ENCODE measurements at regions not wholly inside any gene's neighbourhood (a gene's known extent, or its start where the extent isn't known, plus 50 kb on each side); places are given as distances from the start of the nearest gene placed in this dataset.
A peak's percentile ranks its signal among the peaks of the same experiment; 100 is the strongest.

GRCh38 chr6:14031516-14031915 is 86.1 kb upstream of the CD83 start:
- no peak for TF ChIP-seq CTCF (IDR thresholded peaks at IDR 0.05; ENCODE audit: low read depth, low read length)
- Histone ChIP-seq H3K36me3 (no peaks in the 10 kb centered on the region), H3K27ac (no peak overlapping the region), H3K4me1 (ENCODE audit: low read depth) (no peaks in the 10 kb centered on the region), H3K9me3 (ENCODE audit: low read depth) (no peaks in the 10 kb centered on the region), H3K27me3 (no peaks in the 10 kb centered on the region), H3K4me3 (no peak overlapping the region)
- peak in 1 of 2 donors; percentile 11 for DNase-seq (ENCODE audit: low read depth in 1 of 2, low spot score in 1 of 2)

GRCh38 chr6:14035071-14035847 is 82.3 kb upstream of the CD83 start:
- Histone ChIP-seq H3K27ac (no peak overlapping the region), H3K4me3 (no peak overlapping the region), H3K36me3 (no peaks in the 10 kb centered on the region), H3K27me3 (no peaks in the 10 kb centered on the region), H3K9me3 (ENCODE audit: low read depth) (no peaks in the 10 kb centered on the region), H3K4me1 (ENCODE audit: low read depth) (no peaks in the 10 kb centered on the region)
- peak; percentile 28 to 92 for DNase-seq (ENCODE audit: low read depth in 1 of 2, low spot score in 1 of 2)
- TF ChIP-seq CTCF (IDR thresholded peaks at IDR 0.05; ENCODE audit: low read depth, low read length), result no peak

DNA sequence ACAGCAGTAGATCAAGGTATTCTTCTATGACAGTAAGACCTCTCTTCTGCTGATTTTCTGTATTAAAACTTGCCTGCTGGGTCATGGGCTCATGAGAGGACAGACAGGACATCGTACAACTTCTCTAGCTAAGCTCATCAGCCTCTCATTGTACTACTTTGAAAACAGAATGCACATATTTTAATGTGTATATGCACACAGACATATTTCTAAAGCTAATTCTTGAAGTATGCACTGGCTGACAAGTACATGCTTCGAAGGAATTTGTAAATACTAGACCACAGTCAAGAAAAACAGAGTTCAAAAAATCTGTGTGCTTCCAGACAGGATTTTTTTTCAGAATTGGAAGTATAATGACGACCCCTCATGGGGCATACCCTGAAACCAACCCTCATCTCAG is 81.7 kb upstream of the CD83 start:
- H3K27ac ChIP-seq, result no peak overlapping the region
- no peak for DNase-seq (ENCODE audit: low read depth in 1 of 2, low spot score in 1 of 2)

DNA sequence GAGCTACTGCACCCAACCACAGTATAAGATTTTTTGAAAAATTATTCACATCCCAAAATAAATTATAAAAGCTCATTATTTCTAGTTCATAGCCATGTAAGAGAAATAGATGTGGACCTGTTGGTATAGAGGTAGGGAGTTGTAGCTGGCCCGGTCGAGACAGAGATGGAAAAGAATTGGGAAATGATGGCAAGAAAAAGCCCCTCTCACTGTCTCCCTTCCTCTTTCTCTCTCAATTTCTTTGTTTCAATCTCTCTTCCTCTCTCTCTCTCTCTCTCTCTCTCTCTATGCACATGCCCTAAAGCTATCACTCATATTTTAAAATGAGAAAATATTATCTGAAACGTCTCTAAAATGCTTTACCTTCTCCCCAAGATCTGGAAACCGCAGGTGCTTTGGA is 80.7 kb upstream of the CD83 start:
- H3K27ac ChIP-seq, result no peak overlapping the region
- H3K9me3 ChIP-seq (ENCODE audit: low read depth), result no peaks in the 10 kb centered on the region
- H3K4me3 ChIP-seq, result no peak overlapping the region
- no peak for DNase-seq (ENCODE audit: low read depth in 1 of 2, low spot score in 1 of 2)
- H3K4me1 ChIP-seq (ENCODE audit: low read depth), result no peaks in the 10 kb centered on the region
- TF ChIP-seq CTCF (IDR thresholded peaks at IDR 0.05; ENCODE audit: low read depth, low read length), result no peak
- no peaks in the 10 kb centered on the region for H3K36me3 ChIP-seq
- H3K27me3 ChIP-seq, result no peaks in the 10 kb centered on the region

More for the DNA sequence above, 81.7 kb upstream of the CD83 start:
- no peak for TF ChIP-seq CTCF (IDR thresholded peaks at IDR 0.05; ENCODE audit: low read depth, low read length)
- H3K4me1 ChIP-seq (ENCODE audit: low read depth), result no peaks in the 10 kb centered on the region
- H3K27me3 ChIP-seq, result no peaks in the 10 kb centered on the region
- no peaks in the 10 kb centered on the region for H3K36me3 ChIP-seq
- H3K4me3 ChIP-seq, result no peak overlapping the region
- no peaks in the 10 kb centered on the region for H3K9me3 ChIP-seq (ENCODE audit: low read depth)

DNA sequence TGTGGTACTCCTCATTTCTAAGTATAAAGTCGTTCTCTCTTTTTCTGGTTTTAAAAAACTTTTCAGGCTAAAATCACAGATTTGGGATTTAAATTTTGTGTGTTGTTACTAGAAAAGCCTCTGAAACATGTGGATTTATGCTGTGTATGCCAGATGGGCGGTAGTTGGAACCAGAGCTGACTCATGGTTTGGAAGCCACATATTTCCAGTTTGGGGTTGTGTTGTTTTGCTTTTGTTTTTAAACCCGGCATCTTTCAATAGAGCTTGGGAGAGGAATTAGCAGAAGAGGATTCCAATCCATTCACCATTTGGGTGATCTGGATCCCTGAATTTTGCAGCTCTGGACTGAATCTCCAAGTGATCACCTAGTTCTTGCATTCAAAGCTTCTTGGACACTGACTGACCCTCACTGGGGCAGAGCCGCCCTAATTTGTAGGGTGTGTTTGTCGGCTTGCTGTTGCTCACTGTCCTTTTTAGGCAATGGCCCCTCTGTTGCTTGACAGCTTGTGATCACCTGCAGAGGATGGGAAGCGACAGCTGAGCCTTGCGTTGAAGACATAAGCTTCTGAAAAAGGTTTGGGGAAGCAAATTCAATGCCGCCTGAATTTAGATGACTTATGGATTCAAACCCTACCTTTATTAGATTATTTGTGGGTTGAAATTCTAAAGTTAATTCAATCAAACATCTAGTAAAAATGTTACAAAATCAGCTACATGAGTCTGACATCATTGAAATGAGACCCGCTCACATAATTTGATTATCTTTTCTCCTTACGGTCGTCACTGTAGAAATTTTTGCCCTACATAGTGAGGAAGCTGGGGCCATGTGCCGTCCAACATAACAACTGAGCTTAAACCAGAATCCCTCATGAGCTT is 79.9 kb upstream of the CD83 start:
- Histone ChIP-seq H3K27ac (no peak overlapping the region), H3K36me3 (no peaks in the 10 kb centered on the region), H3K9me3 (ENCODE audit: low read depth) (no peaks in the 10 kb centered on the region), H3K4me3 (no peak overlapping the region), H3K4me1 (ENCODE audit: low read depth) (no peaks in the 10 kb centered on the region), H3K27me3 (no peaks in the 10 kb centered on the region)
- TF ChIP-seq CTCF (IDR thresholded peaks at IDR 0.05; ENCODE audit: low read depth, low read length), result no peak
- DNase-seq (ENCODE audit: low read depth in 1 of 2, low spot score in 1 of 2), result peak in 1 of 2 donors; percentile 68

All from cardiac muscle cell (in vitro differentiated cells and primary cell).